HG03342 (cell line): ENCODE measurements at regions not wholly inside any gene's neighbourhood (a gene's known extent, or its start where the extent isn't known, plus 50 kb on each side); places are given as distances from the start of the nearest gene placed in this dataset.

Source experiments
- ATAC-seq: cut with Tn5 transposase; IDR thresholded peaks from one replicate; pipeline ENCODE4 v1.9.1; 2021; ENCODE audit warnings: mild to moderate bottlenecking, moderate library complexity; ENCODE audit not compliant: unreplicated experiment

DNA sequence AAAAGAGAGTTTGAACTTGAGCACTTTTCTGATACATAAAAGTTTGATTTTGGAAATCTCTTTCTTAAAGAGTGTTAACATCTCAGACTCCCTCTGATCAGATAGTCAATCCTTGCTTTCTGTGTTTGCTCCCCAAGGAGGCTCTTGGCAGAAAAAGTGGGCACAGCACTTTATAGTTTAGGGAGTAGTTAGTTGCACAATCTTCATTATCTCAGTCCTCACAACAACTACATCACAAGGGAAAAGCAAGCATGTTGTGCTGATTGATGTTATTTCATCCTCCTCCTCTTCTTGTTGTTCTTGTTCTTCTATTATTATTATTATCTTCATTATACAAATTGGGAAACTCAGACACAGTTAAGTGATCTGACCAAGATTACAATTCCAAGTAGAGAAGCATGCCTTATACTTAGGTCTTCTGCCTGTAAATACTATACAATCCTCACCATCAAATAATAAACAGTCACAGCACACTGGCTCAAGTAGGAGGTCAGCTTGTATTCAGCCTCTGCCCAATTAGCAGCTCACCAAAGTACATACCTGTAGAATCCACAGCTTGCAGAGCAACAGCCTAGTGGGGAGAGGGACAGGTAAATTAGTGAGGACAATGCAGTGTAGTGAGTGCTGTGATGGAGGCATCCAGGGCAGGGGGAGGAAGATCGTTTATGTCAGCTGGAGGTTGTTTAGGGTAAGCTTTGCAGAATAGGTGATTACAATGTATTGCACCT, 304.1 kb upstream of the MME start:
- ATAC-seq, result no peak

DNA sequence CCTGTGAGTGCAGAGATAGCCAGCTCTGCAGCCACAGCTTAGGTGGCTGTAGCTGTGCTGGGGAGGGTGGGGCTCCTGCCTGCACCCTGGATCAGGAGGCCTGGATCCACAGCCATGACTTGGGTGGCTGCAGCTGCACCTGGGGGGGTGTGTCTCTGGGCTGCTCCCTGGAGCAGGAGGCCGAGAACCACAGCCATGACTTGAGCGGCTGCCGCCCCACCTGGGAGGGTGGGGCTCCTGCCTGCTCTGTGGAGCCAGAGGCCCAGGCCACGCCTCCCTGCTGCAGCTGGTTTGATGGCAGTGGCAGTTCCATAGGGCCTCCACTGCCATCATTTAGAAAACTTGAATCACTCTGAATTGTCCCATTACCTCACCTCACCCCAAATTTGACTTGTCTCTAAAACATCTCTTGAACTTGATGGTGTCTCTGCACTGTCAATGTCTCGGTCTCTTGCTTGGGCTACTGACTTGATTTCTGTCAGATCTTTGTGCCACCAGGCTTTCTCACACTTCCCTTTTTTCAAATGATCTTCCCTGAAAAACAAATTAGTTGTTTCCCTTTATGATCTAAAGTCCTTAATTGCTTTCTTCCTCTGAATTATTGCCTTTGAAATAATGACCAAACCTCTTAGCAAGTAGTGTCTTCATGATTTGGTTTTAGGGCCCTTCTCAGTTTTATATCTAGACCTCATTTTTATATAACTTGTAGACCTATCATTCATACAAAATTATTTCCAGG, 313.2 kb upstream of the MME start:
- no peak for ATAC-seq

DNA sequence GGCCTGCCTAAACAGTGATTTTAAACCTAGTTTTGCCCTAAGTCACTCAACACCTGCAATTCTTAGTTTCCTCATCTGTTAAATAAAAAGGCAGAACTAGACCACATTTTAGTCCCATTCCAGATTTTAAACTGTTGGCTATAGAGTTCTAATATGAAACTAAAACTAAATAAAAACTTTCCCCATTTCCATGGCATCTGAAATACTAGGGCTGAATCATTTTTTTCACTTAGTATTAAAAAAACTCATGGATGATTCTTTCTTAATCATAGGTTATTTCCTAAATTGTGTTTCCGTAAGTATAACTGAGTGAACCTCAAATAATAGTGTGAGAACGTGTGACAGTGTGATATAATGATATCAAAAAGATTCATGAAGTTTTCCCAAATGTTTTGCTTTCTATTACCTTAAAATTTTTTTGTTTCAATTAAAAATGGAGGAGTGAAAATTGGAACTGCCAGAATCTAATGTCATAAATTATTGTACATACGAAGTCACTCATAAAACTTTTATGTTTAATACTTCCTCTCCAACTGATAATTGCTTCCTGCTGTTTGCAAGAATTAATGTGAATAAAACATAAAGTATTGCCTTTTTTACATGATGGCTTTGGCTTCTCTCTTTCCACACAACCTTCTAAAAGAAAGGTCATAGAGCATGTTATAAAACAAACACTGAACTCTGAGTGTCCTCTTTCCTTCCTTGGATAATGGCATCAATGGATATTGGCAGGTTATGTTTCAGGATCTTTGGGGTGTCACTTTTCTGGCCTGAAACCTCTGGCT, 315.1 kb upstream of the MME start:
- ATAC-seq, result no peak

DNA sequence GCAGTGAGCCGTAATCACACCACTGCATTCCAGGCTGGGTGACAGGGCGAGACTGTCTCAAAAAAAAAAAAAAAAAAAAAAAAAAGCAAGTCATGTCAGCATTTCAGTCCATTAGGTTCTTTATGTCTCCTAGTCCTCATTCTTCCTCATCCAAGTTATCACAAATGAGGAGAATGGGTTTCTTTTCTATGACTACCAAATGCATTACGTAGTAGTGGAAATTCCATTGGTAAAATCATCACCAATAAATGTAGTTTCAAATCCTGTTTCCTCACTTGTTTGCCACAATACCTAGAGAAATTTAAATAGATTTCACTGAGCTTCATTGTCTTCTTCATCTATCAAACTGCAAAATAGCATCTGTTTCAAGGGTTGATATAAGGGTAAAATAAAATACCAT, 317.6 kb upstream of the MME start:
- ATAC-seq, result no peak

DNA sequence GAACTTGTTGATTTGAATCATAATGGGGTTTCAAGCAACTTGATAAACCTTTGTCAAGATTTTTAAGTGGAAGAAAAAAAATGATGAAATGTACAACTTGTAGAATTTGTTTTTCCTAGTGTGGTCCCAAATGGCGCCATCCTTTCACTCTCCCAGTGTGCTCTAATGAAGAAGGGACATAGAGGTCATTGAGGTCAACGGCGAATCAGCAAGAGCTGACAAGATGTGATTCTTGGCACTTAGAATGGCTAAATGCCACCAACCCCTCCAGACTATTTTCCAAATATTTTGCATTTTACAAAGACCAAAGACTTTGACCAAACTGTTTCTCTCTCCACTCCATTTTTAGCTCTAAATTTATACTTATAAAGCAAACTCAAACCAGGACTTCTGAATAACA, 320.2 kb upstream of the MME start:
- ATAC-seq, result no peak

DNA sequence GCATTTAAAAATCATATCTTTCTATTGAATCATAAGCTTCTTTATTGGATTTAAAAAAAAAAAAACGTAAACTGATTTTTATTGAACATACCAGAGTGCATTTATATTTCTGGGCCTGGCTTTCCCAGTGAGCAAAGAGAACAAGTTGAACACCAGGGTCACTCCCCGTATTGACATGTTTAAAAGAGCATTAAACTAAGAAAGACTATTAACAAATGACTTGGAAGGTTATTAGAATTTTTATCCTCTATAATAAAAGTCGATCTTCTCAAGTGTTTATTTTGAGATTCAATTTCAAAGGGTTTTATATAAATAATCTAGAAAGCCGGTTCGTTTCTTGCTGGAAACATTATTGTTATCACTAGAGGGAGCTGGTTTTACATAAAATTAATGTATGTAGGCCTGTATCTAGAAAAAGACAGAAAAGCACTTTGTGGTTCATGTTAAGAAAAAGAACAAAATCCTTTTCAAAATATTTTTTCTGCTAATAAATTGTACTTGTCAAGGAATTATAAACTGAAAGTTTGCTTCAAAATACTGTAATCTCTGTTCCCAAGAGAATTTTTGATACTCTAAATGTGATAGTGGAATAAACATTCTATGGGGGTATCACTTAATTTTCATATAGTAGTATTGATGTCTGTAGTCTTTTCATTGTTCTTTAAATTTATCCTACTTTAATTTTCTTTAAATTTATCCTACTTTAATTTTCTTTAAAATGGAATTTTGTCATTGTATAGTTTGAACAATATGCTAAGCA, 321.8 kb upstream of the MME start:
- no peak for ATAC-seq

DNA sequence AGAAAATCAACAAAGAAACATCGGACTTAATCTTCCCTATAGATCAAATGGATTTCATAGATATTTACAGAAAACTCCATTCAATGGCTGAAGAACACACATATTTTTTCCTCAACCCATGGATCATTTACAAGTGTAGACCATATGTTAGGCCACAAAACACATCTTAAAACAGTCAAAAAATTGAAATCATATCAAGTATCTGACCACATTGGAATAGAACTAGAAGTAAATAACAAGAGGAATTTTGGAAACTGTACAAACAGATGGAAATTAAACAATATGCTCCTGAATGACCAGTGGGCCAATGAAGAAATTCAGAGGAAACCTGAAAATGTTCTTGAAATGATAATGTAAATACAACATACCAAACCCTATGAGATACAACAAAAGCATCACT, 323.1 kb upstream of the GPR149 start:
- no peak for ATAC-seq

DNA sequence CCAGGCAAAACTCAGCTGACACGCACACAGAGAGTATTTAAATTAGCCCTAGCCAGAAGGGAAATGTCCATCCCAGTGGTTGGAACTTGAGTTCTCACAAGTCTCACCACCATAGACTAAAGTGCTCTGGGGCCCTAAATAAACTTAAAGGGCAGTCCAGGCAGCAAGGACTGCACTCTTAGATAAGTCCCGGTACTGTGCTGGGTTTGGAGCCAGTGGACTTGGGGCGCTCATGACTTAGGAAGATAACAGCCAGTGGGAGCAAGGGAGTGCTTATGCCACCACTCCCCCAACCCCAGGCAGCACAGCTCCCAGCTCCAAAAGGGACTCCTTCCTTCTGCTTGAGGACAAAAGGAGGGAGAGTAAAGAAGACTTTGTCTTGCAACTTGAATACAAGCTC, 319.5 kb upstream of the GPR149 start:
- no peak for ATAC-seq

DNA sequence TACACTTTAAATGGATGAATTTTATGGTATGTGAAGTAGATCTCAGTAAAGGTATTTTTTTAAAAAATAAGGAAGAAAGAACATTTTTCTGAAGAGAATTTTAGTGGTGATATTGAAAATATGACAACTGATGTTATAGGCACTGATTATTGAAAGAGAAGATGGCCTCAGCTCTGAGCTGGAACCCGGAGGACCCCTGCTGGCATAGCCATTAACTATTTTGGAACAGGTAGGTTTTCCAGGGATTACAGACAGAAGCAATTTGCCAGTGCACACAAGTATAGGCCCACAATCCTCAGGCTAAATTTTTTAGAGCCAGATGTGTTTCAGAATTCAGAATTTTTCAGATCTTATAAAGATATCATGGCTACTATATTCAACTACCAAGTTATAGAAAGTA, 315.9 kb upstream of the GPR149 start:
- ATAC-seq, result no peak

DNA sequence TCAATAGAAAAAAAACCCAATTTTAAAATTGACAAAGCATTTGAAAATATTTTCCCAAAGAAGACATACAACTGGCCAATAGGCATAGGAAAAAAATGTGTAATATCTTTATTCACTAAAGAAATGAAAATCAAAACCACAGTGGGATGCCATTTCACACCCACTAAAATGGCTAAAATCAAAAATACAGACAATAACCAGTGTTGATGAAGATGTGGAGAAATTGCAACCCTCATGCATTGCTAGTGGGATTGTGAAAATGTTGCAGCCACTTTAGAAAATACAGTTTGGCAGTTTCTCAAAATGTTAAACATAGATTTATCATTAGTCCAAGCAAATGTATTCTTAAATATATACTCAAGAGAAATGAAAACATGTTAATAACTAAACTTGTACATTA, 315.1 kb upstream of the GPR149 start:
- ATAC-seq, result no peak

DNA sequence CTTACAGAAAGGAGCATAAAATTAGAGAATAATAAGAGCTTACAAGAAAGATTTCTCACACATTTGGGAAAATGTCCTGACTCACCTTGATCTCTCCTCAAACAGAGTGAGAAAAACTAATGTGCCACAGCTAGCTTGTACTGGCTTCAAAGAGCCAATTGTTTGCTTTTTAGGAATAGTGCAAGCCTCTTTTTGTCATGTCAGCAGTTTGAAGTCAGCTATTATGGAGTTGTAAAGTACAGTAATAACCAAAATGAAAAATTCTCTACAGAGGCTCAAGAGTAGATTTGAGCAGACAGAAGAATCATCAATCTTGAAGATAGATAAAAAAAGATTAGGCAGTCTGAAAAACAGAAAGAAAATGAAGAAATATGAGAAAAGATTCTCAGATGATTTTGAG, 313.4 kb upstream of the GPR149 start:
- no peak for ATAC-seq

DNA sequence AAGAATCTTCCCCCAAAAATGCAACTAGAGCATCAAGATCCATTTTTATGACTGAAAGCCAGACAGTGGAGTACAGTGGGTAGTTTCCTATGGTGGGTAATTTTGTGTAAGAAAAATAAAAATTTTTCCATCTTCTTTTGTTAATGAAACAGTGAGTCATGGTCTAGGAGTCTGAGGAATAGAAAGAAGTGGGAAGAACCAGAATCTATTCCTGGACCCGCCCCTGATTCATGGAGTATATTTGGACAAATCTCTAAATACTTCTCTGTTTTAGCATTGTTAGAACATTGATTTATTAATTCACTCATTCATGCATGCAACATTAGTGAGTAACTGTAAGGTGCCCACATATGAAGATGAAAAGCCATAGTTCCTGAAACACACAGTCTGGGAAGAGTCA, 304.5 kb upstream of the GPR149 start:
- no peak for ATAC-seq

DNA sequence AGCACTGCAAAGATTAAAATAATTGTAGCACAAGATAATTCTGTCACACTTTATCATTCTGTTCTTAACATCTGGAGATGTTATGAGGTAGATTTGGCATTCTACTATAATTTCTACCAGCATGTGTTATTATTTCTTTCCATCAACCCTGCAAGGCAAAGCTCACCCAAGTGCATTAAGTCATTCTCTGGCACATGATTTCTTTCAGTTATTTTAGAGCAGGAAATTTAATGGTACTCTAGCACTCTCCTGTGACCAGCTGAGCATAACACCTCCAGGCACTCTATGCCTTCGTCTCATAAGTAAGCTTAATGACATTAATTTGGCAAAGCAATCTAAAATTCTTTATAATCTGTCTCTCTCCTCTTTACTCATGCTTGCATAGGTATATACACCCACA, 300.2 kb upstream of the GPR149 start:
- ATAC-seq, result no peak

DNA sequence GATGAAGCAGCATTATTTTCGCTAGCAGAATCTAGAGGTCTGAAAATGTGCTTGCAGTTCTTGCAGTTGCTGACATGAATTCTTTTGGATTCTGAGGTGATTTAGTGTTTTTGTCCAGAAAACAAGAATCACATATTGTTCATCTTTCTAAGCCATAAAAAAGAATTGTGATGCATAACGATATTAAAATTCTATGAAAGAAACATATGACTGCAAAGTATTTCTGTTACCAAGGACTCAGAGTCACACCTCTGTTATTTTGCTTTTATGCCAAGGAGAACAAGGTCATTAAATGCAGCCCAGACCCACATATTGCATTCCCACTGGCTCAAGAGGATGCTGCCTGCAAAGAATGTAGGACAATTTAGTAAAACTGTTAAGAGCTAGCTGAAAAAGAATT, 299.8 kb upstream of the GPR149 start:
- ATAC-seq, result no peak

DNA sequence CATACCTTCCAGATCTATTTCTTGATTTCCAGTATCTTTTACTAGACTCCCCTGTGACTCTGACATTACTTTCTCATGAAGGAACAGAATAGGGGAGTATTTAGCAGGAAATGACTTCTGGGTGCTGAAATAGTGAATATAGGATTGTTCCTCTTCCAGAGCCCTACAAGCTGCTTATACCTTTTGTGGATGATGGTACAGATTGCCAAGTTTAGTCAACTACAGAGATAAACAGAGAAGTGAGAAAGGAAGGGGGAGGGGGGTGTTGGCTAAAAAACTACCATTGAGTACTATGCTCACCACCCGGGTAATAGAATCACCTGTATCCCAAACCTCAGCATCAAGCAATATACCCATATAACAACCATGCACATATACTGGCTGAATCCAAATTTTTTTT, 298.3 kb upstream of the GPR149 start:
- no peak for ATAC-seq

DNA sequence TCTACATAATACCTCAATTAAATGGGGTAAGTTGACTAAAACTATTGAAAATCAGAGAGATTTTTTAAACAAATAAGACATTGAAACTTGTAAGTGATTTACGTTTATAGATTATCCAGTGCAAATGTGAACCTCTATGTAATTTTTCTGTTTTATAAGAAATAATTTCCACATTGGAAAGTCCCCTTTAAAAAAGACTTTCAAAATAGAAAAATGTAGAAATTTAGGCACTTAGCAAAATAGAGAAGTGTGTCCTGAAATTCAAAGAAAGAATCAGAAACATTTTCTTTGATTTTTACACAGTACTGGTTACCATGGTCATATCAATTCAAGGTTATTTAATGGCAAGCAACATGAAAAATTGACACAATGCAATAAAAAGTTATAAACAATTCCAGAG, 290.9 kb upstream of the GPR149 start:
- ATAC-seq, result no peak

DNA sequence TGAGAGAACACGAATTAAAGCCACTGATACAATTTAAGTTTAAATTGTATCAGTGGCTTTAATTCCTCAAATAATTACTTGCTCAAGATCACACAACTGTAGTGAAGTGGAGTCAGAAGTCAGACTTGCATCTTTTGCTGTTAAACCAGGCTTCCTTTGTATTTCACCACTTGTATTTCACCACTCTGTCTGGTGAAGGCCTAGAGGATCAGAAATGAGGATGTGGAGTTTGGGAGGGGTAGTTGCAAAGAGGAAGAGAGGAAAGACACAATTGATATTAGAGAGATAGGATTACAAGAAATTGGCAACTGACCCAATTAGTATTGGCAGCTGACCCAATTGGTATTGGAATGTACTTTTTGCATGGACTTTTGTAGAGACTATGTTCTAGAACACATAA, 288.1 kb upstream of the GPR149 start:
- ATAC-seq, result no peak

DNA sequence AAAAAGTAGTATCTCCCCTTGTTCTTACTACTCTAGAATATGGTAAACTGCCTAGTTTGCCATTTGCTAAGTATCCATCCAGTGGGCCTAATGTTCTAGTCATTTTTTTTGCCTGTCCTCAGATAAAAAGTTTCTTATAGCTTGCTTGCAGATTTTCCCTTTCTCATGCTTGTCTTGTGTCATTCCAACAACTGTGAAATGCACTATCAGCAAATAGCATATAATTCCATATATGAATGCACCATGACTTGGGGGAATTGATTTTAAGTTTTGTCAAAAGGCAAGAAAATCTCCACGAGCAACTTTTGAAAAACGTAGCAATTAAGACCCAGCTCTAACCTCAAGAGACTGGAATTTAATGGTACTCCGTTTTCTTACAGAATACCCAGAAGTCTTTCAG, 286.2 kb upstream of the GPR149 start:
- ATAC-seq, result no peak

DNA sequence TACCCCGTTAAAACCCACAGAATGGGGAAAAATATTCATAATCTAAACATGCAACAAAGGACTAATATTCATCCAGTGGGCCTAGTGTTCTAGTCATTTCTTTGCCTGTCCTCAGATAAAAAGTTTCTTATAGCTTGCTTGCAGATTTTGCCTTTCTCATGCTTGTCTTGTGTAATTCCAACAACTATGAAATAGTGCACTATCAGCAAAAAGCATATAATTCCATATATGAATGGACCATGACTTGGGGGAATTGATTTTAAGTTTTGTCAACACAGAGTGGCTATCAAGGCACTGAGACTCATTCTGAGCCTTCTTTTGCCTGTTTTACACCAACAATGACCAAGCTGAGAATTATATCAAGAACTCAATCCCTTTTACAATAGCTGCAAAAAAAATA, 278.6 kb upstream of the GPR149 start:
- no peak for ATAC-seq

DNA sequence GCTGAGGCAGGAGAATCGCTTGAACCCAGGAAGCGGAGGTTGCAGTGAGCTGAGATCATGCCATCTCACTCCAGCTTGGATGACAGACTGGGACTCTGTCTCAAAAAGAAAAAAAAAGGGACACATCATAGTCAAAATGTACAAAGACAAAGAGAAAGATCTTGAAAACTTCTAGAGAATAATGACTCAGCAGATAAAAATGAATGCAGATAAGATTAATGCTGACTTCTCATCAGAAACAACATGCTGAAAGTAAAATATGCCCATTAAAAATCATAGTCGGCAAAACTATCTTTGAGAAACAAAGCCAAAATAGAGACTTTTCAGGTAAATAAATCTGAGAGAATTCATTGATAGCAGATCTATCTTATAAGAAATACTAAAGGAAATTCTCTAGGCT, 271.1 kb upstream of the GPR149 start:
- ATAC-seq, result no peak

DNA sequence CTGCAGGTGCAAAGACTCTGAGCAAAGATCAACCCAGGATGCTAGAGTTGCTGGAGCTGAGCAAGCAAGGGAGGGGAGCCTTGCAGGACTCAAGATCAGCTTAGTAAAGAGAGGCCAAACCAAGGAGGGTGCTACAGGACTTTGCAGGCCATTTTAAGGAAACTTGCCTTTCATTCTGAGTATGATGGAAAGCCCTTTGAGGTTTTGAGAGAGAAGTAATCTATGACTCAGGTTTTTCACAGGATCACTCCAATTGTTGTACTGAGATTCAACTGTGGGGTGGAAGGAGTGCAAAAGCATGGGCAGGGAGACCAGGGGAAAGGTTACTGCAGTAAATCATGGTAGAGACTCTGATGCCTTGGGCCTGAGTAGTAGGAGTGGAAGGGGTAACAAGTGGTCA, 260.4 kb upstream of the GPR149 start:
- peak; percentile 56 for ATAC-seq
